HG03103 (cell line): ENCODE measurements at regions not wholly inside any gene's neighbourhood (a gene's known extent, or its start where the extent isn't known, plus 50 kb on each side); places are given as distances from the start of the nearest gene placed in this dataset.
A peak's percentile ranks its signal among the peaks of the same experiment; 100 is the strongest.

ENCODE experiments used
- ATAC-seq: cut with Tn5 transposase; IDR thresholded peaks from one replicate; pipeline ENCODE4 v1.9.1; 2021; ENCODE audit warnings: low read depth; ENCODE audit not compliant: unreplicated experiment

DNA sequence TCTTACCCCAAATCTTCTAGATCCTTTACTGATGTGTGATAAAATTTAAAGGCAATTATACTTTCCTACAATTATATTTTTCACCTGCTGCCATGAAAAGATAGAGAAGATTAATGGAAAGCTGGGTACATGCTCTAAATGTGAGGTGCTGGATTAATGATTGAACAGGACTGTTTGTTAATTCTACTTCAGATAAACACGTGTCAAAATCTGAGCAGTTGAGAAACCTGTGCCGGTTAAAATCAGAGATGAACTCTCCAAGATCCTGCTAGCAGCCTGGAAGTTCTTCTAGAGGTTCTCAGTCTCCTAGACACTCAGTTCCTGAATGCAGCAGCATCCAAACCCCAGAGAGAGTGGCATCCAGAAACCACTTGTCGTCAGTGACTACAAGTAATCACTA lies 69.2 kb downstream of the INHBA start:
- ATAC-seq: no peak

DNA sequence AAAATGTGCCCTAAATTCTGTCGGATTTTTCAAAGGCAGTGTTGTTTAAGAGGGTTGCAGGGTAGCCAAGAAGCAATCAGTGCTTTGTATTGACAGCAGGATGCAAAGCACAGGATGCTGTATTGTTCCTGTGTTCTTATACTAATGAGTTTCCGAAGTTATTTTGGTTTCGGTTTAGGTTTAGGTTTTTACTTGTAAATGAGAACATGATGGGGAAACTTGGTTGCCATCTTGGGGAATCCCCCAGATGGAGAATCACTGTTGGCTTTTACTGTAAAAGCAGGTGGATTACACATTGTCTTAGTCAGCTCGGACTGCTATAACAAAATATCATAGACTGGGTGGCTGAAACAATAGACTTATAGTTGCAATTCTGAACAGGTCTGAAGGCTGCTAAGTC lies 72.1 kb downstream of the INHBA start:
- ATAC-seq: peak; percentile 79

DNA sequence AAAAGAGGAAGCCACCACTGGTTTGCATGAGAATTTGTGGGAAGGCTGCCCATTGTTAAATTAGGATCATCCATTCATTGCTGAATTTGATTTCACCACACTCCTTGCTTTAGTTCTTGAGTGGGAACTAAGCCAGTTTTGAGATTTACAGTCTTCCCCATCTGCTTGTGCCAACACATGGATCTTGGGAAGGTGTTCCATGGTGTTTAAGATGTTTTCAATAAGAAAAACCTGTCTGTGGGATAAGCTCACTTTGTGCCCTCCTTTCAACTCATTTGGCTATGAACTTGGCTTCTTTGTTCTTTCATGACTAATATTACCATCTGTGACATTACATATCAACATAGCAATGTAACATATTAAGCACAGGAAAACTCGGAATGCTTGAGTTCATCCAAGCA lies 73.2 kb downstream of the INHBA start:
- ATAC-seq: no peak

DNA sequence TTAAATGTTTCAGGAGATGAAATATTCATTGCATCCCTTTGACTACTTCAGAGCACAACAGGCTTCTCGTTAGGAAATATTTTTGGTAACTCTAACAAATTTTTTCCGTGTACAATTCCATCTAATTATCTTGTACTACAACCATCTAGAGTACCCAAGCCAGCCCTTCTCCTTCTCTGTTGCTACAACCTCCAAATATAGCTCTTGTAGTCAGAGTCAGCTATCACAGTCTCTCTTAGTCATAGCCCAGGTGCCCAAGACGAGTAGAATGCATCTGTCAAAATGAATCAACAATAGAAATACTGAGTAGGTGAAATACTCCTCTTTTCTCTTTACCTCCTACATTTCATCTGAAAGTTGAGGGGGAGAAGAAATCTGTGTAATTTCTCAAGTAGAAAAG lies 74.0 kb downstream of the INHBA start:
- ATAC-seq: no peak

DNA sequence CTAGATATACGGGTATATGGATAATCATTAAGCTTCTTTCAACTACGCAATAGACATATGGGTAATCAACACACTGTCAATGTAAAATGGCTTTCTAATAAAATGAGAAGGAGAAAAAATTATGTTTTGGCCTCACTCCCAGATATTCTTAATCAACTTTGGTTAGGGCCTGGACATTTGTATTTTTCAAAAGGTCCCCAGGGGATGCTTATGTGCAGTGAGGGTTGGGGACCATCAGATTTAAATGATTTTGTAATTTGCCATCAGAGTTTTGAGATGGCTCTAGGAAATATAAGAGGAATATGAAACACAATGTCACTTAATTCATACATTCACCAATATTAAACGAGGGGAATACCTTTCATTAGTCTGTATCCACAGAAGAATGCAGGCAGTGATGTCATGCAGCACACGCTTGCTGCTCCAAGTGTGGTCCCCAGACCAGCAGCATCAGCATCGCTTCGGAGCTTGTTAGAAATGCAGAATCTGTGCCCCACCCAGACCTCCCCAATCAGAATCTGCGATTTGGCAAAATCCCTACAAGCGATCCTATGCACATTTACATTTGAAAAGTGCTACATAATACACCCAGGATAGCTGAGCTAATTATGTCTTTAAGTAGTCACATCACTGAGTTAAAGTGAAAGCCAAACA lies 75.1 kb downstream of the INHBA start:
- no peak for ATAC-seq

DNA sequence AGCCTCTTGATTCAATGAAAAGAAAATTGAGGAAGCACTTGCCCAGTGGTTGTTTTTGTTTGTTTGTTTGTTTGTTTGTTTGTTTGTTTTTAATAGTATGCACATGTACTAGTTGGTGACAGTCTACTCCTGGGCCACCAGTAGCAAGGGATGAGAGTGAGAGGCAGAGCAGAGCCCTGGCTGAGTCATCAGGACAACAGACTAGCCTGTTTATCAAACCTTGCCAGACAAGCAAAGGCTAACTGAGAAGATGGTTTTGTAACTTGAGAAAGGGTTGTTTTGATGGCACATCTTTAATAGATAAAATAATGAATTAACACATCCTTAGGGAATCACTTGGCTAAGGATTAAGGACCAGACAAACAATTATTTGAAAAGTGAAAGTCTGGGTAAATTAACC lies 78.1 kb downstream of the INHBA start:
- no peak for ATAC-seq

DNA sequence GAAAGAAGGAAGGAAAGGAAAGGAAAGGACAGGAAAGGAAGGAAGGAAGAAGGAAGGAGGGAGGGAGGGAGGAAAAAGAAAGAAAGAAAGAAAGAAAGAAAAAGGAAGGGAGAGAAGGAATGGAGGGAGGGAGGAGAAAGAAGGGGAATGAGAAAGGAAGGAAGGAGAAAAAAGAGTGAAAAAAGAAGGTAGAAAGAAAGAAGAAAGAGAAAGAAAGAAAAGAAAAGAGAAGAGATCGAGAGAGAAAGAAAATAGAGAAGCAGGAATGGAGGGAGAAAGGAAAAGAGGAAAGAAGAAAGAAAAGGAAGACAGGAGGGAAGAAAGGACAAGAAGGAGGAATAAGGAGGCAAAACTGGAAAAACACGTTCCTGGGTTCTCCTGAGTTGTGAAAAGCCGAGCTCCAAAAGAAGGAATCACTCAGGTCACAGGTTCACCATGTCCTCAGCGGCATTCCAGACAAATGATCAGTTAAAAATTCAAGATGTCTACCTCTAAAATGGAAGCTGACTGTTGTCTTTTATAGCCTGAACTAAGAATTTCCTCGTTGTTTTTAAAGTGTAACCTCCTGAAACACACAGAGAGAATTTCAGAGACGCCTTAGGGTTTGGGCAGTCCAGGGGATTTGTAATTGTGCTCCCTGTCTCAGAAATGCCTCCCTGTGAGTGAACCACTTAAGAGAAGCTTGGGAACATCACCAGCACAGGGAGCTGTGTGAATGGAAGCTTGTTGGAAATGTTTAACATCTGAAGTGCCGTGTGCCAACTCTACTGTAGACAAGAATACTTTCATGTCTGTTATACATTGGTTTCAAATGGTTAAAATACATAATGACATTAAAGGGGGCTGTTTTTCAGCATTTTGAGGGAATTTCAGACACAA lies 80.7 kb downstream of the INHBA start:
- ATAC-seq: no peak

DNA sequence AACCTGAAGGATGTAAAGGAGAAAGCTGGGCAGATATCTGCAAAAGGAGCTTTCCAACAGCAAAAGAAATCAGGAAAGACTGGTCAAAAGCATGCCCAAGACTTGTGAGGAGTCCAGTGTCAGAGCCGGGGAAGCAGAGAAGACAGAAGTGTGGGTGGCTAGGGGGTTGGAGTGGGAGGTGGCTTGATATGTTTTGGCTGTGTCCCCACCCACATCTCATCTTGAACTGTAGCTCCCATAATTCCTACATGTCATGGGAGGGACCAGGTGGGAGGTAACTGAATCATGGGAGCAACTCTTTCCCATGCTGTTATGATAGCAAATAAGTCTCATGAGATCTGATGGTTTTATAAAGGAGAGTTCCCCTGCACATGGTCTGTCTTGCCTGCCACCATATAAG lies 84.9 kb downstream of the INHBA start:
- no peak for ATAC-seq

DNA sequence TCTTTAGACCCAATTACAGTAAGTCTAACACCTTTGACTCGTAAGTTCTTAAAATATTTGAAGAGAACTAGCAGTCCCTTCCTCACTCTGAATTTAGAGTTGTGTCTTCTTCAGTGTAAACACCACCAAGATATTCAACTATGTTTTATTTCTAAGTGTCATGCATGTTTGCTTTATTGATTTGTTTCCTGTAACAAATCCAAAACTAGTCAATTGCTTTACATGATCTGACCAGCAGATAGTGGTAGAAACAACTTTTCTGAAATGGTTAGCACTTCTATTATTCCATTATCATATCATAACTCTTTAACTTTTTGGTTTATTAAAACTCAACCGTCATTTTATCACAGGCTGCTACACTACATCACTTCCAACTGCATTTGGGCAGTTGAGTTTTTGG lies 90.1 kb downstream of the INHBA start:
- ATAC-seq: no peak

DNA sequence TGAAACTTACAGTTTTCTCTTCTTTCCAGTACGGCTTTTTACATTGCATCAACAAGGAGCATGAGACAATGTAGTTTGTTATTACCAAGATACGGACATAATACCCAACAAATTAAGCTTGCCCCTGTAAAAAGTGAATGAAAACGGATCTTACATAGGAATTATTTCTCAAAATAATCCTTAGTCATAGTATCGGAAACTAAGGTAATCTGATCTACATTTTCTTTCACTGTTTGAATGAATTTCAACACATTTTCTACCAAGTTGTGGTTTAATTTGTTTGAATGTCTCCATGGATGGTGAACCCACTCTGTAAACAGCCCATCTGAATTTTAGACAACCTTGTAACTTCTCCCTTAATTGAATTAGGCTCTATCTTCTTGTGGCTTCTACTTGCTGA lies 90.5 kb downstream of the INHBA start:
- no peak for ATAC-seq

DNA sequence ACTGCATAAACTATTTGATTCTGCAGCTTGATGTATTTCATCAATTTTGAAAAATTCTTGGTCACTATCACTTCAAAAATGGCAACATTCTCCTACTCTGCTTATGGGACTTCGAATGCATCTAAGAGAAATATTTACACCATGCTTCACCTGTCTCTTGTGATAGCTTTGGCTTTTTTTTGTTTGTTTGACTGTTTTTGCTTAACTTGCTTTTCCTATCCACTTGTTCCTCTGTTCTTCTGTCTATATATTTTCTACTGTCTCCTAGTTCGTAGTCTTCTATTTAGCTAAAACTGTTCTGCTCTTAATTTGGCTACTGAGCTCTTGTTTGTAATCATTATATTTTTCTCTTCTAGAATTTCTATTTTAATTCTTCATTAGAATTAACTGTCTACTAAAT lies 94.4 kb downstream of the INHBA start:
- no peak for ATAC-seq

DNA sequence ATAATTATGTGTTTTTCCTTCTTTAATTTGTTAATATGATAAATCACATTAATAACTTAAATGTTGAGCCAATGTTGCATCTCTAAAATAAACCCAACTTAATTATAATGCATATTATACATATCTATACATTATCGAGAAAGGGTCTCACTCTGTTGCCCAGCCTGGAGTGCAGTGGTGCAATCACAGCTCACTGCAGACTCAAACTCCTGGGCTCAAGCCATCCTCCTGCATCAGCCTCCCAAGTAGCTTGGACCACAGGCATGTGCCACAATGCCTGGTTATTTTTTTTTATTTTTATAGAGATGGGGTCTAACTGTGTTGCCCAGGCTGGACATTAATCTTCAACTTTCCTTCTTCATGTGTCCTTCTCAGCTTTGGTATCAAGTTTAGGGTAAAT lies 98.9 kb downstream of the INHBA start:
- ATAC-seq: no peak

DNA sequence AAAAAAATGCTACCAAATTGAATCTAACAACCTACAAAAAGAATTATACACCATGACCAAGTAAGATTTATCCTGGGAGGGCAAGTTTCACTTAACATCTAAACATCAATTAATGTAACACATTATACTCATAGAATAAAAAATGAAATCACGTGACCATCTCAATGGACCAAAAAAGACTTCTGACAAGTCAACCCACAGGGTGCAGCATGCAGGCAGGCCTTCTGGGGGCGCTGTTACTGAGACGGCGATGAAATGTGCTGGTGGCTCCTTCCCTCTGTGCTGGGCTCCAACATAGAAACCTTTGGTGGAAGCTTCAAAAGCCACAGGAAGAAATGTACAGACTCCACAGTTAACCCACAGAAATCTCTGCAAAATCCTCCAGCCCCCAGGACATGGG lies 103.1 kb downstream of the INHBA start:
- ATAC-seq: no peak

DNA sequence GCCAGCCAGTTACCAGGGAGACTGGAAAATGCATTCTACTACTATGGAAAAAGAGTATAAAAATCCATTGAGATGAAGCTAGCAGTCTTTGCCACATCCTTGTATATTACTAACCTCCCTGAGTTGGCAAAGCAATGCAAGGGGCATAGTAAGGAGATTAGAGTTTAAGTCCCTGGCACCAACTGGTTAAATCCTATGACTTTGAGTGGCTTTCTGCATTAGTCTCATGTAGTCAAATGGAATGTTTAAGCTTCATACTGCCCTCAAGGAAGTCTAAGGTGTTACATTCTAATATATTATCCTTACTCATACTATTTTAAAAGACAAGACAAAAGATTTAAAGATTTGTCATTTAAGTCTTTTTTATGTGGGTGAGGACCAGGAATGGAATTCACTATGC lies 110.1 kb downstream of the INHBA start:
- no peak for ATAC-seq

DNA sequence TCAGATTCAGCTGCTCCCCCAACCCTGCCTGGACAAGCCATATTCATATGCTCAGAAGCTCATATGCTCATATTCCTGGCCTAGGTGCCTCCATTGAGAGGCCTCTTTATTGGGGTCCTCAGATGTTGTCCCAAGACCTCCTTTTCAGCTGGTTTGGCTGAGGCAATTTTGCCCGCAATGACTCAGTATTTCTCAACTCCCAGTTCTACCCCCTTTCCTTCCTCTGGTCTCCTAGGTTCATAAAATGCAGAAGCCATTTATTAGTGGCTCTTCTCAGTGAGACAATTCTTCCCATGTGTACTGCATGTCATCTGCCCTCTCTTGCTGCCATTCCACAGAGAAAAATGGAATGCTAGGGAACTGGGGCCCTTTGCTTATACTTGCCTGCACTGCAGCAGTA lies 110.7 kb downstream of the INHBA start:
- no peak for ATAC-seq

DNA sequence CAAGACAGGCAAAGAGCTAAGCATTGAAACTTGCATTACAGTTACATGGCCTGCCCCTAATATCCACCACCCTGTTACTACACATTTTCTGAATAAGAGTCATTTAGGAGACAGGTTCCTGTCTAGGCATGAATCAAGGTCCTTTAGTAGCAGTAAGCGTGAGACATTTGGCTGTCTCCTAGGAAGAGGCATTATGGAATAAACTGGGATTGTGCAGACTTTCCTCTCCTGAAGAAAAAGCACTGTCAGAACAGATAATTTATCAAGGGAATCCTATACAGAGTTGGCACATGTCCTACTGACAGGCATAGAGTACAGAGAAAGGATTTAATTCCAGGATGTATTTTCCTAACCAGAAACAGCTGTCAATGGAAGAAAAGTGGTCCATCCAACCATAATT lies 111.9 kb downstream of the INHBA start:
- ATAC-seq: no peak

DNA sequence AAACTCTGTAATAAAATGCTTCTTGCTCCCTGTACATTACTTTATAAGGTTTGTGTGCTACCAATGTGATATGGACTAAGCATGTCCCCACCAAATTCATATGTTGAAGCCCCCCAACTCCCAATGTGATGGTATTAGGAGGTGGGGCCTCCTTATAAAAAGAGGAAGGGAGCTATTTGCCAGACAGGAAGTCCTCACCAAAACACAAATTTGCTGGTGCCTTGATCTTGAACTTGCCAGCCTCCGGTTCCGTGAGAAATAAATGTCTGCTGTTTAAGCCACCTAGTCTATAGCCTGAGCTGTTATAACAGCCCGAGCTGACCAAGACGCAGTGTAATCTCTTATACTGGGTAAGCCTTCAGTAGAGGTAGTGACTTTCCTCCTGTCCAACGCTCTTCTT lies 114.5 kb downstream of the INHBA start:
- no peak for ATAC-seq

DNA sequence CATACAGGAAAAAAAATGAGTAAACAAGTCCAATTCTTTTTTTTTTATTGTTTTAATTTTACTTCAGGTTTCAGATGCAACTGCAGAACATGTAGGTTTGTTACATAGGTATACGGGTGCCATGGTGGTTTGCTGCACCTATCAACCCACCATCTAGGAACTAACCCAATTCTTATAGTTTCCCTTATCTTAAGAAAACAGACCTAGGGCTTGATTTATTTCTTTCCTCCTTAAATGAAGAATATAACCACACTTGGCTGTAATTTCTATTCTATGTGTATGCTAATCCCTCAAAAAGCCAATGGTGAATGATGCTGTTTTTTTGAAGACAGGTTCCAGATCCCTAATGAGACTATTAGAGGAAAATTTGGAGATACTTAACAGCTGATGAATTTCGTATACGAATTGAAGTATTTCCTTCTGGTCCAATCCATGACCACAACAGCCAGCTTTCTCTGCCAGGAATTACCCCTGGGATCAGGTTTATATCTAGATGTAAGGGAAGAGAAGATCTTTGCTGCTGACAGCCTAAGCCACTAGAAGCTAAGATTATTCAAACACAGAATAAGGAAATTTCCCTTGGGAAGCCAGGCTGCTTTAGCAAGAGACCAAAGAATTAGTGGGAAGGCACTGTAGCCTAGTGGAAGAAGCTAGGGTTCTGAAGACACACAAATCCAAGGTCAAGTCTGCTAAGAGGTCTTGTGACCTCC lies 115.8 kb downstream of the INHBA start:
- no peak for ATAC-seq

DNA sequence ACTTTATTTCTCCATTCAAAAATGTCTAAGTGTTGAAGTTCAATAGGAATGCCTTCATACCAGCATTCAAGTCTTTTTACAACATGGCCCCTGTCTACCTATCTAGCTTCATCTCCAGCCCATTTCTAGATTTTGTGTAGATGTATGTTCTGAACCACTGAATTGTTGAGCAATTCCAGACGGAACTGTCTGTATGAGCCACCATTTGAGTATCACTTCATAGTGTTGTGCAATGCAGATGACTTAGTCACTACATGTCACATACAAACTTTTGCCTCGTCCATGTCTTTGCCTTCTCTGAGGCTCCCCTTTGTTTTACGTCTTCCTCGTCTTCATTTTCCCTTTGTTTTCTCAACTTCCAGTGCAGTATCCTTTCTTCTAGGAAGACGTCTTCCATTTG lies 118.1 kb downstream of the INHBA start:
- ATAC-seq: no peak

DNA sequence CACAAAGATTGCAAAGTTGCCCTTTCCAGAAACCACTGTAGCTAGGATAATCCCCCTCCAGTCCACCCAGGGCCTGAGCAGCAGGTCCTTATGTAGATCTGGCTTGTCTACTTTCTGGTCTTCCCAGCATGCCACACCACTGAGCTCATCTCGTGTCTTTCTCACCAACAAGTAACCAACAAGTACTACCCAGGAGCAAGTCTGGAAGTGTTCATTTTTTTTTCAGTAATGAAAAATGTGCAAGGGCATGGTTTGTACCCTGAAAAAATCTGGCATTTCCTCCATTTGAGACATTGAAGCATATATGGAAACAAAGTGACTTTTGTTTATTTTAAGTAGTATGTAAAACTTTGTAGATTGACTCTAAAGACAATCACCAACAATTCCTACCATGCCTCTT lies 120.8 kb downstream of the INHBA start:
- ATAC-seq: no peak

DNA sequence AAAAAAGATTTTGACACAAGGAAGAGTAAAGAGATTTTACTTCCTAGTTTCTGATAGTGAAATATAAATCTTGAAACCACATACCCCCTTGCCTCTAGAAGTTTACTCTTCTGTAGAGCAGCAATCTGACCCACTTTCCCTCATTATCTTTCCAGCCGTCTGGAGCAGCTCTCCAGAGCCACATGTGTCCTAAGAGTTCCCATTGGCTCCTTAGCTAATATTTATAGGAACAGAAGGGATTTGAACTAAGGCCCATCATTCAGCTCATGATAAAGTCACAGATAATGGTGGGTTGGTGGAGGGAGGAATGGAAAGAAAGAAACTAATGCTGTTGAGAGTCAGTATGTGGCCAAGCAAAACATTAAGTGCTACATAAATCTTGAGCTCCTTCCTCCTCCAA lies 121.8 kb downstream of the INHBA start:
- no peak for ATAC-seq
